HG03457 (cell line): ENCODE measurements at regions not wholly inside any gene's neighbourhood (a gene's known extent, or its start where the extent isn't known, plus 50 kb on each side); places are given as distances from the start of the nearest gene placed in this dataset.

Experiments
- ATAC-seq: cut with Tn5 transposase; IDR thresholded peaks from one replicate; pipeline ENCODE4 v1.9.1; 2021; ENCODE audit warnings: moderate number of reproducible peaks; ENCODE audit not compliant: unreplicated experiment

- no peak for ATAC-seq
Measured at GRCh38 chr12:11946161-11946560, 124.6 kb upstream of the BCL2L14 start.

- no peak for ATAC-seq
Measured at GRCh38 chr12:11947213-11947612, 123.5 kb upstream of the BCL2L14 start.

- no peak for ATAC-seq
Measured at GRCh38 chr12:11949738-11950411, 120.9 kb upstream of the BCL2L14 start.

- no peak for ATAC-seq
Measured at GRCh38 chr12:11951209-11951608, 119.5 kb upstream of the BCL2L14 start.

GRCh38 chr12:11953523-11953922 lies 117.2 kb upstream of the BCL2L14 start:
- no peak for ATAC-seq

GRCh38 chr12:11954181-11954580 lies 116.6 kb upstream of the BCL2L14 start:
- no peak for ATAC-seq

GRCh38 chr12:11958221-11959091 lies 112.3 kb upstream of the BCL2L14 start:
- ATAC-seq = no peak

- no peak for ATAC-seq
Measured at GRCh38 chr12:11959117-11959823, 111.5 kb upstream of the BCL2L14 start.

- ATAC-seq = no peak
Measured at GRCh38 chr12:11960646-11961045, 110.1 kb upstream of the BCL2L14 start.

GRCh38 chr12:11961686-11962085 lies 109.1 kb upstream of the BCL2L14 start:
- ATAC-seq = no peak

- ATAC-seq = no peak
Measured at GRCh38 chr12:11962860-11963259, 107.9 kb upstream of the BCL2L14 start.

GRCh38 chr12:11963841-11964471 lies 106.8 kb upstream of the BCL2L14 start:
- ATAC-seq = no peak

- ATAC-seq = no peak
Measured at GRCh38 chr12:11965258-11965910, 105.4 kb upstream of the BCL2L14 start.

GRCh38 chr12:11967376-11968047 lies 103.2 kb upstream of the BCL2L14 start:
- no peak for ATAC-seq

GRCh38 chr12:11968048-11968383 lies 102.7 kb upstream of the BCL2L14 start:
- no peak for ATAC-seq

GRCh38 chr12:11968516-11968915 lies 102.2 kb upstream of the BCL2L14 start:
- no peak for ATAC-seq

- no peak for ATAC-seq
Measured at GRCh38 chr12:11969437-11970154, 101.1 kb upstream of the BCL2L14 start.

GRCh38 chr12:11970155-11970520 lies 100.6 kb upstream of the BCL2L14 start:
- no peak for ATAC-seq

GRCh38 chr12:11973396-11973795 lies 97.3 kb upstream of the BCL2L14 start:
- no peak for ATAC-seq

GRCh38 chr12:11976005-11976404 lies 94.7 kb upstream of the BCL2L14 start:
- ATAC-seq = no peak
